GM23338 (cell line): ENCODE measurements at regions not wholly inside any gene's neighbourhood (a gene's known extent, or its start where the extent isn't known, plus 50 kb on each side); places are given as distances from the start of the nearest gene placed in this dataset.

ENCODE experiments used
- ATAC-seq: fragments of 200-7000 bp; cut with Tn5 transposase; 3 replicates; pipeline ENCODE4 v1.9.1; 2020
- DNase-seq: peaks from one replicate; pipeline ENCODE4 v3.0.0-alpha.2; 2015; ENCODE audit warnings: low spot score
- H2AFZ ChIP-seq: fragments of 200-600 bp; sonication (generic); 2 replicates; pipeline ENCODE4 v1.8.0; 2016; ENCODE audit warnings: antibody characterized with exemption, mild to moderate bottlenecking, moderate library complexity
- H3F3A ChIP-seq: fragments of 200-600 bp; sonication (generic); replicated peaks from 2 replicates; pipeline ENCODE4 v1.8.0; 2017; ENCODE audit warnings: antibody characterized with exemption, mixed run types, low read depth
- H3K27ac ChIP-seq: fragments of 200-600 bp; sonication (generic); 2 replicates; pipeline ENCODE4 v1.6.1; 2016; ENCODE audit warnings: low read depth
- H3K27me3 ChIP-seq: fragments of 200-600 bp; sonication (generic); 2 replicates; pipeline ENCODE4 v1.8.0; 2016; ENCODE audit warnings: mild to moderate bottlenecking, mixed run types, moderate library complexity; ENCODE audit not compliant: insufficient read depth
- H3K36me3 ChIP-seq: fragments of 200-600 bp; sonication (generic); 2 replicates; pipeline ENCODE4 v1.8.0; 2016; ENCODE audit warnings: mild to moderate bottlenecking; ENCODE audit not compliant: insufficient read depth
- H3K4me1 ChIP-seq: fragments of 200-600 bp; sonication (generic); 2 replicates; pipeline ENCODE4 v1.8.0; 2016; ENCODE audit warnings: mild to moderate bottlenecking, moderate library complexity; ENCODE audit not compliant: insufficient read depth
- H3K4me2 ChIP-seq: fragments of 200-600 bp; sonication (generic); 2 replicates; pipeline ENCODE4 v1.7.1; 2017; ENCODE audit warnings: mixed run types
- H3K4me3 ChIP-seq: fragments of 200-600 bp; sonication (generic); 2 replicates; pipeline ENCODE4 v1.6.1; 2016; ENCODE audit warnings: mixed run types
- H3K79me2 ChIP-seq: fragments of 200-600 bp; sonication (generic); replicated peaks from 2 replicates; pipeline ENCODE4 v1.8.0; 2017; ENCODE audit warnings: mild to moderate bottlenecking; ENCODE audit not compliant: insufficient read depth
- H3K9me2 ChIP-seq: fragments of 200-600 bp; sonication (generic); 2 replicates; pipeline ENCODE4 v1.8.0; 2017; ENCODE audit not compliant: insufficient read depth
- H4K20me1 ChIP-seq: fragments of 200-600 bp; sonication (generic); replicated peaks from 2 replicates; pipeline ENCODE4 v1.8.0; 2017; ENCODE audit warnings: mild to moderate bottlenecking; ENCODE audit not compliant: insufficient read depth
- H3K27ac Mint-ChIP-seq: 2 replicates; pipeline ENCODE4 v1.8.0; 2020; ENCODE audit warnings: inconsistent platforms, mild to moderate bottlenecking, moderate library complexity, mixed read lengths
- H3K27me3 Mint-ChIP-seq: 3 replicates; pipeline ENCODE4 v1.8.0; 2022; ENCODE audit warnings: low read depth, mild to moderate bottlenecking, moderate library complexity, mixed read lengths, inconsistent platforms; ENCODE audit not compliant: insufficient read depth, poor library complexity
- H3K36me3 Mint-ChIP-seq: 3 replicates; pipeline ENCODE4 v1.8.0; 2021; ENCODE audit warnings: low read depth, mild to moderate bottlenecking, inconsistent platforms, moderate library complexity, mixed read lengths
- H3K4me1 Mint-ChIP-seq: 3 replicates; pipeline ENCODE4 v1.8.0; 2020; ENCODE audit warnings: mild to moderate bottlenecking, inconsistent platforms, mixed read lengths
- H3K4me3 Mint-ChIP-seq: 3 replicates; pipeline ENCODE4 v1.8.0; 2021; ENCODE audit warnings: moderate library complexity, mild to moderate bottlenecking, inconsistent platforms, mixed read lengths
- H3K9me3 Mint-ChIP-seq: 3 replicates; pipeline ENCODE4 v1.8.0; 2020; ENCODE audit warnings: moderate library complexity, mild to moderate bottlenecking, inconsistent platforms, mixed read lengths
- CREB1 ChIP-seq: fragments of 250-450 bp; sonication (Bioruptor Pico); IDR thresholded peaks from 2 replicates; pipeline ENCODE4 v1.5.0; 2020; ENCODE audit warnings: low read depth, mild to moderate bottlenecking, moderate library complexity
- EZH2 ChIP-seq: fragments of 200-600 bp; sonication (generic); IDR thresholded peaks from one replicate; pipeline ENCODE4 v1.8.0; 2017; ENCODE audit warnings: antibody characterized with exemption, mild to moderate bottlenecking, low read depth; ENCODE audit not compliant: unreplicated experiment
- EZH2phosphoT487 ChIP-seq: fragments of 200-600 bp; sonication (generic); IDR thresholded peaks from one replicate; pipeline ENCODE4 v1.8.1; 2018; ENCODE audit warnings: antibody characterized with exemption; ENCODE audit not compliant: unreplicated experiment
- JUNB ChIP-seq: IDR thresholded peaks from one replicate; pipeline ENCODE4 v1.6.1; 2016; ENCODE audit warnings: antibody characterized with exemption; ENCODE audit not compliant: unreplicated experiment
- NANOG ChIP-seq: IDR thresholded peaks from 2 replicates; pipeline ENCODE4 v1.6.1; 2016; ENCODE audit warnings: antibody characterized with exemption, borderline replicate concordance
- POLR2AphosphoS5 ChIP-seq: IDR thresholded peaks from 2 replicates; pipeline ENCODE4 v1.6.1; 2016; ENCODE audit warnings: antibody characterized with exemption, low read depth
- STAT1 ChIP-seq: IDR thresholded peaks from one replicate; pipeline ENCODE4 v1.6.1; 2016; ENCODE audit warnings: antibody characterized with exemption; ENCODE audit not compliant: unreplicated experiment
- ZNF114 ChIP-seq: fragments of 250-450 bp; sonication (Bioruptor Pico); IDR thresholded peaks from 2 replicates; pipeline ENCODE4 v1.5.0; 2020; ENCODE audit warnings: mild to moderate bottlenecking, moderate library complexity
- TF ChIP-seq, protein P1 (sequence below): IDR thresholded peaks from one replicate; pipeline ENCODE4 v1.6.1; 2018; ENCODE audit warnings: antibody characterized with exemption; ENCODE audit not compliant: unreplicated experiment
- TF ChIP-seq, protein P2 (sequence below): IDR thresholded peaks from 2 replicates; pipeline ENCODE4 v1.6.1; 2016; ENCODE audit warnings: antibody characterized with exemption
- TF ChIP-seq, protein P3 (sequence below), 2 experiments: fragments of 200-600 bp in 1 of 2; sonication (generic) in 1 of 2; conservative IDR thresholded peaks; 2 replicates each; pipeline versions ENCODE4 v1.5.1 to v1.6.1; 2016 to 2017; ENCODE audit warnings: antibody characterized with exemption in 2 of 2, low read depth in 2 of 2, mild to moderate bottlenecking in 2 of 2, moderate library complexity in 1 of 2
- TF ChIP-seq, protein P4 (sequence below): fragments of 250-450 bp; sonication (Bioruptor Pico); IDR thresholded peaks from 2 replicates; pipeline ENCODE4 v1.5.0; 2020; ENCODE audit warnings: mild to moderate bottlenecking, moderate library complexity

DNA sequence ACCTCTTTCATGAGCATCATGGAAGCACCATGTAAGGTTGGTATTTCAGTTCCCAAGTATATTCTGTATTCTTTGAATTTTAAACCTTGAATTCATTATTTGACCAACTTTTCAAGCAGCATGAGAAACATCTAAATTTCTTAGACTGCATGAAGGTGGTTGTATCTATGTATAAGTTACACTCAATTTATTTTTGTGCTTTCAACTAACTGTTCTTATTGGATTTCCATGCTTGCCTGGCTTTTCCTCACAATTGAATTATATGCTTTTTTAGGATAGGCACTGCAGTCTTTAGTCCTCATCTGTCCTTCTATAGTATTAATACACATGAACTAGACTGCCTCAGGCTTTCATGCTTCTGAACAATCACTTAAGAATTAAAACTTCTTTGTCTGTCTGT, 134.0 kb downstream of the CEP120 start (continued):
- TF ChIP-seq, protein P1, sequence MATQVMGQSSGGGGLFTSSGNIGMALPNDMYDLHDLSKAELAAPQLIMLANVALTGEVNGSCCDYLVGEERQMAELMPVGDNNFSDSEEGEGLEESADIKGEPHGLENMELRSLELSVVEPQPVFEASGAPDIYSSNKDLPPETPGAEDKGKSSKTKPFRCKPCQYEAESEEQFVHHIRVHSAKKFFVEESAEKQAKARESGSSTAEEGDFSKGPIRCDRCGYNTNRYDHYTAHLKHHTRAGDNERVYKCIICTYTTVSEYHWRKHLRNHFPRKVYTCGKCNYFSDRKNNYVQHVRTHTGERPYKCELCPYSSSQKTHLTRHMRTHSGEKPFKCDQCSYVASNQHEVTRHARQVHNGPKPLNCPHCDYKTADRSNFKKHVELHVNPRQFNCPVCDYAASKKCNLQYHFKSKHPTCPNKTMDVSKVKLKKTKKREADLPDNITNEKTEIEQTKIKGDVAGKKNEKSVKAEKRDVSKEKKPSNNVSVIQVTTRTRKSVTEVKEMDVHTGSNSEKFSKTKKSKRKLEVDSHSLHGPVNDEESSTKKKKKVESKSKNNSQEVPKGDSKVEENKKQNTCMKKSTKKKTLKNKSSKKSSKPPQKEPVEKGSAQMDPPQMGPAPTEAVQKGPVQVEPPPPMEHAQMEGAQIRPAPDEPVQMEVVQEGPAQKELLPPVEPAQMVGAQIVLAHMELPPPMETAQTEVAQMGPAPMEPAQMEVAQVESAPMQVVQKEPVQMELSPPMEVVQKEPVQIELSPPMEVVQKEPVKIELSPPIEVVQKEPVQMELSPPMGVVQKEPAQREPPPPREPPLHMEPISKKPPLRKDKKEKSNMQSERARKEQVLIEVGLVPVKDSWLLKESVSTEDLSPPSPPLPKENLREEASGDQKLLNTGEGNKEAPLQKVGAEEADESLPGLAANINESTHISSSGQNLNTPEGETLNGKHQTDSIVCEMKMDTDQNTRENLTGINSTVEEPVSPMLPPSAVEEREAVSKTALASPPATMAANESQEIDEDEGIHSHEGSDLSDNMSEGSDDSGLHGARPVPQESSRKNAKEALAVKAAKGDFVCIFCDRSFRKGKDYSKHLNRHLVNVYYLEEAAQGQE, result no peak
- TF ChIP-seq POLR2AphosphoS5, result no peak
- TF ChIP-seq EZH2, result no peak
- no peak for TF ChIP-seq ZNF114 (CRISPR knock-in tag)
- no peak for TF ChIP-seq EZH2phosphoT487
- no peak for TF ChIP-seq NANOG
- TF ChIP-seq CREB1 (CRISPR knock-in tag), result no peak
- TF ChIP-seq, protein P2, sequence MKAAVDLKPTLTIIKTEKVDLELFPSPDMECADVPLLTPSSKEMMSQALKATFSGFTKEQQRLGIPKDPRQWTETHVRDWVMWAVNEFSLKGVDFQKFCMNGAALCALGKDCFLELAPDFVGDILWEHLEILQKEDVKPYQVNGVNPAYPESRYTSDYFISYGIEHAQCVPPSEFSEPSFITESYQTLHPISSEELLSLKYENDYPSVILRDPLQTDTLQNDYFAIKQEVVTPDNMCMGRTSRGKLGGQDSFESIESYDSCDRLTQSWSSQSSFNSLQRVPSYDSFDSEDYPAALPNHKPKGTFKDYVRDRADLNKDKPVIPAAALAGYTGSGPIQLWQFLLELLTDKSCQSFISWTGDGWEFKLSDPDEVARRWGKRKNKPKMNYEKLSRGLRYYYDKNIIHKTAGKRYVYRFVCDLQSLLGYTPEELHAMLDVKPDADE, result no peak

DNA sequence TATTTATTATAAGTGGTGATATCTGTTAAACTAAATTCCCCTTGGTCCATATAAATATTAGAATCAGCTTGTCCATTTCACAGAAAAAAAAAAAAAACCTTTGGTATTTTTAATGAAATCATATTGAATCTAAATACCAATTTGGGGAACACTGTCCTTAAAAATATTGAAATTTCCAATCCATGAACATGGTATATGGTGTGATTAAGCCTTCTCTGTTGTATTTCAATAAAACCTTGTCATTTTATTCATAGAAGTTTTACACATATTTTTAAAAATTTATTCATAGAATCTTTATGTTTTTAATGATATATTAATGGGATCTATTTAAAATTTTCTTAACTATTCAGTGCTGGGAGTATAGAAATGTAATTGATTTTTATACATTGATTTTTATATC, 135.3 kb downstream of the CEP120 start:
- peaks cover 12% of the 10 kb centered on the region for H3K27me3 Mint-ChIP-seq
- Histone ChIP-seq H3K4me1 (peaks cover 11% of the 10 kb centered on the region), H3K4me2 (no peak overlapping the region), H3K27ac (no peak overlapping the region), H3K4me3 (no peak overlapping the region), H3K36me3 (no peaks in the 10 kb centered on the region), H2AFZ (no peak overlapping the region), H3K9me2 (no peaks in the 10 kb centered on the region), H4K20me1 (no peaks in the 10 kb centered on the region), H3F3A (no peaks in the 10 kb centered on the region), H3K79me2 (no peaks in the 10 kb centered on the region), H3K27me3 (peaks cover 31% of the 10 kb centered on the region)
- H3K9me3 Mint-ChIP-seq, result no peaks in the 10 kb centered on the region
- H3K4me1 Mint-ChIP-seq, result peaks cover 6% of the 10 kb centered on the region; the same call in 2 of the 3 replicates
- ATAC-seq (no peak), DNase-seq (no peak)
- no peak overlapping the region for H3K4me3 Mint-ChIP-seq
- no peak overlapping the region for H3K27ac Mint-ChIP-seq
- H3K36me3 Mint-ChIP-seq, result no peaks in the 10 kb centered on the region
- TF ChIP-seq JUNB (no peak), CREB1 (CRISPR knock-in tag) (no peak), POLR2AphosphoS5 (no peak), EZH2 (no peak), ZNF114 (CRISPR knock-in tag) (no peak), STAT1 (no peak)
- TF ChIP-seq, protein P3, sequence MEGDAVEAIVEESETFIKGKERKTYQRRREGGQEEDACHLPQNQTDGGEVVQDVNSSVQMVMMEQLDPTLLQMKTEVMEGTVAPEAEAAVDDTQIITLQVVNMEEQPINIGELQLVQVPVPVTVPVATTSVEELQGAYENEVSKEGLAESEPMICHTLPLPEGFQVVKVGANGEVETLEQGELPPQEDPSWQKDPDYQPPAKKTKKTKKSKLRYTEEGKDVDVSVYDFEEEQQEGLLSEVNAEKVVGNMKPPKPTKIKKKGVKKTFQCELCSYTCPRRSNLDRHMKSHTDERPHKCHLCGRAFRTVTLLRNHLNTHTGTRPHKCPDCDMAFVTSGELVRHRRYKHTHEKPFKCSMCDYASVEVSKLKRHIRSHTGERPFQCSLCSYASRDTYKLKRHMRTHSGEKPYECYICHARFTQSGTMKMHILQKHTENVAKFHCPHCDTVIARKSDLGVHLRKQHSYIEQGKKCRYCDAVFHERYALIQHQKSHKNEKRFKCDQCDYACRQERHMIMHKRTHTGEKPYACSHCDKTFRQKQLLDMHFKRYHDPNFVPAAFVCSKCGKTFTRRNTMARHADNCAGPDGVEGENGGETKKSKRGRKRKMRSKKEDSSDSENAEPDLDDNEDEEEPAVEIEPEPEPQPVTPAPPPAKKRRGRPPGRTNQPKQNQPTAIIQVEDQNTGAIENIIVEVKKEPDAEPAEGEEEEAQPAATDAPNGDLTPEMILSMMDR (conservative IDR thresholded peaks at IDR 0.05; ENCODE audit: low read depth in 2 of 2), result no peak
- TF ChIP-seq, protein P4, sequence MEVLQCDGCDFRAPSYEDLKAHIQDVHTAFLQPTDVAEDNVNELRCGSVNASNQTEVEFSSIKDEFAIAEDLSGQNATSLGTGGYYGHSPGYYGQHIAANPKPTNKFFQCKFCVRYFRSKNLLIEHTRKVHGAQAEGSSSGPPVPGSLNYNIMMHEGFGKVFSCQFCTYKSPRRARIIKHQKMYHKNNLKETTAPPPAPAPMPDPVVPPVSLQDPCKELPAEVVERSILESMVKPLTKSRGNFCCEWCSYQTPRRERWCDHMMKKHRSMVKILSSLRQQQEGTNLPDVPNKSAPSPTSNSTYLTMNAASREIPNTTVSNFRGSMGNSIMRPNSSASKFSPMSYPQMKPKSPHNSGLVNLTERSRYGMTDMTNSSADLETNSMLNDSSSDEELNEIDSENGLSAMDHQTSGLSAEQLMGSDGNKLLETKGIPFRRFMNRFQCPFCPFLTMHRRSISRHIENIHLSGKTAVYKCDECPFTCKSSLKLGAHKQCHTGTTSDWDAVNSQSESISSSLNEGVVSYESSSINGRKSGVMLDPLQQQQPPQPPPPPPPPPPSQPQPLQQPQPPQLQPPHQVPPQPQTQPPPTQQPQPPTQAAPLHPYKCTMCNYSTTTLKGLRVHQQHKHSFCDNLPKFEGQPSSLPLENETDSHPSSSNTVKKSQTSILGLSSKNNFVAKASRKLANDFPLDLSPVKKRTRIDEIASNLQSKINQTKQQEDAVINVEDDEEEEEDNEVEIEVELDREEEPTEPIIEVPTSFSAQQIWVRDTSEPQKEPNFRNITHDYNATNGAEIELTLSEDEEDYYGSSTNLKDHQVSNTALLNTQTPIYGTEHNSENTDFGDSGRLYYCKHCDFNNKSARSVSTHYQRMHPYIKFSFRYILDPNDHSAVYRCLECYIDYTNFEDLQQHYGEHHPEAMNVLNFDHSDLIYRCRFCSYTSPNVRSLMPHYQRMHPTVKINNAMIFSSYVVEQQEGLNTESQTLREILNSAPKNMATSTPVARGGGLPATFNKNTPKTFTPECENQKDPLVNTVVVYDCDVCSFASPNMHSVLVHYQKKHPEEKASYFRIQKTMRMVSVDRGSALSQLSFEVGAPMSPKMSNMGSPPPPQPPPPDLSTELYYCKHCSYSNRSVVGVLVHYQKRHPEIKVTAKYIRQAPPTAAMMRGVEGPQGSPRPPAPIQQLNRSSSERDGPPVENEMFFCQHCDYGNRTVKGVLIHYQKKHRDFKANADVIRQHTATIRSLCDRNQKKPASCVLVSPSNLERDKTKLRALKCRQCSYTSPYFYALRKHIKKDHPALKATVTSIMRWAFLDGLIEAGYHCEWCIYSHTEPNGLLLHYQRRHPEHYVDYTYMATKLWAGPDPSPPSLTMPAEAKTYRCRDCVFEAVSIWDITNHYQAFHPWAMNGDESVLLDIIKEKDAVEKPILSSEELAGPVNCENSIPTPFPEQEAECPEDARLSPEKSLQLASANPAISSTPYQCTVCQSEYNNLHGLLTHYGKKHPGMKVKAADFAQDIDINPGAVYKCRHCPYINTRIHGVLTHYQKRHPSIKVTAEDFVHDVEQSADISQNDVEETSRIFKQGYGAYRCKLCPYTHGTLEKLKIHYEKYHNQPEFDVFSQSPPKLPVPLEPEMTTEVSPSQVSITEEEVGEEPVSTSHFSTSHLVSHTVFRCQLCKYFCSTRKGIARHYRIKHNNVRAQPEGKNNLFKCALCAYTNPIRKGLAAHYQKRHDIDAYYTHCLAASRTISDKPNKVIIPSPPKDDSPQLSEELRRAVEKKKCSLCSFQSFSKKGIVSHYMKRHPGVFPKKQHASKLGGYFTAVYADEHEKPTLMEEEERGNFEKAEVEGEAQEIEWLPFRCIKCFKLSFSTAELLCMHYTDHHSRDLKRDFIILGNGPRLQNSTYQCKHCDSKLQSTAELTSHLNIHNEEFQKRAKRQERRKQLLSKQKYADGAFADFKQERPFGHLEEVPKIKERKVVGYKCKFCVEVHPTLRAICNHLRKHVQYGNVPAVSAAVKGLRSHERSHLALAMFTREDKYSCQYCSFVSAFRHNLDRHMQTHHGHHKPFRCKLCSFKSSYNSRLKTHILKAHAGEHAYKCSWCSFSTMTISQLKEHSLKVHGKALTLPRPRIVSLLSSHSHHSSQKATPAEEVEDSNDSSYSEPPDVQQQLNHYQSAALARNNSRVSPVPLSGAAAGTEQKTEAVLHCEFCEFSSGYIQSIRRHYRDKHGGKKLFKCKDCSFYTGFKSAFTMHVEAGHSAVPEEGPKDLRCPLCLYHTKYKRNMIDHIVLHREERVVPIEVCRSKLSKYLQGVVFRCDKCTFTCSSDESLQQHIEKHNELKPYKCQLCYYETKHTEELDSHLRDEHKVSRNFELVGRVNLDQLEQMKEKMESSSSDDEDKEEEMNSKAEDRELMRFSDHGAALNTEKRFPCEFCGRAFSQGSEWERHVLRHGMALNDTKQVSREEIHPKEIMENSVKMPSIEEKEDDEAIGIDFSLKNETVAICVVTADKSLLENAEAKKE, result no peak
- TF ChIP-seq, protein P2, result no peak
